T-helper 2 cell treated with Interferon-gamma antibody and Interleukin-4, amounts not matched to agents 5 μg/mL and 100 μg/mL, for 36 hours (primary cell): ENCODE measurements at regions not wholly inside any gene's neighbourhood (a gene's known extent, or its start where the extent isn't known, plus 50 kb on each side); places are given as distances from the start of the nearest gene placed in this dataset.

Experiments
- DNase-seq: peaks from one replicate; pipeline ENCODE4 v3.0.0; 2021; ENCODE audit warnings: low spot score
- H3K27ac Mint-ChIP-seq: one replicate; pipeline ENCODE4 v1.8.0; 2021; ENCODE audit warnings: mild to moderate bottlenecking, mixed read lengths
- H3K27me3 Mint-ChIP-seq: one replicate; pipeline ENCODE4 v1.8.0; 2021; ENCODE audit warnings: low read depth, mixed read lengths
- H3K36me3 Mint-ChIP-seq: one replicate; pipeline ENCODE4 v1.8.0; 2021; ENCODE audit warnings: low read depth, mixed read lengths
- H3K4me1 Mint-ChIP-seq: one replicate; pipeline ENCODE4 v1.8.0; 2021; ENCODE audit warnings: low read depth, mixed read lengths
- H3K4me3 Mint-ChIP-seq: one replicate; pipeline ENCODE4 v1.8.0; 2022; ENCODE audit warnings: mild to moderate bottlenecking, moderate library complexity, mixed read lengths
- H3K9me3 Mint-ChIP-seq: one replicate; pipeline ENCODE4 v1.8.0; 2021; ENCODE audit warnings: mixed read lengths

- Mint-ChIP-seq H3K4me3 (no peak overlapping the region), H3K27ac (no peak overlapping the region), H3K27me3 (no peaks in the 10 kb centered on the region), H3K4me1 (peaks cover 3% of the 10 kb centered on the region), H3K36me3 (no peaks in the 10 kb centered on the region), H3K9me3 (no peaks in the 10 kb centered on the region)
- DNase-seq, result no peak
These were observed 53.5 kb upstream of the PARD3 start for GRCh38 chr10:34868589-34868988.

- H3K27me3 Mint-ChIP-seq, result no peaks in the 10 kb centered on the region
- DNase-seq, result no peak
- no peaks in the 10 kb centered on the region for H3K36me3 Mint-ChIP-seq
- H3K4me3 Mint-ChIP-seq, result no peak overlapping the region
- no peaks in the 10 kb centered on the region for H3K4me1 Mint-ChIP-seq
- no peak overlapping the region for H3K27ac Mint-ChIP-seq
- no peaks in the 10 kb centered on the region for H3K9me3 Mint-ChIP-seq
These were observed 51.8 kb upstream of the PARD3 start for GRCh38 chr10:34866848-34867247.
